IMR-90 (cell line): ENCODE measurements at regions not wholly inside any gene's neighbourhood (a gene's known extent, or its start where the extent isn't known, plus 50 kb on each side); places are given as distances from the start of the nearest gene placed in this dataset.

Source experiments
- ATAC-seq: fragments of 200-7000 bp; cut with Tn5 transposase; 2 replicates; pipeline ENCODE4 v1.9.1; 2020; ENCODE audit warnings: low read depth, mild to moderate bottlenecking, moderate library complexity
- BruUV-seq: library from RNA; stranded (reverse); fragments of 400-500 nt; replicated peaks from 2 replicates; lab custom pipeline; 2021; lab: Mats Ljungman, UMichigan
- CTCF ChIA-PET: fragments of 300-600 bp; formaldehyde crosslinking; extraction: SDS; loops from one replicate; lab custom pipeline; 2021; ENCODE audit warnings: antibody characterized with exemption; lab: Yijun Ruan, JAX
- POLR2A ChIA-PET: fragments of 300-600 bp; sonication (Branson Sonifier 250); formaldehyde crosslinking; loops from one replicate; lab custom pipeline; 2022; ENCODE audit warnings: antibody characterized with exemption; ENCODE audit not compliant: unreplicated experiment; lab: Charles Lee
- DNase-seq: peaks from one replicate; pipeline ENCODE4 v3.0.0; 2013
- H2AFZ ChIP-seq: replicated peaks from 2 replicates; pipeline ENCODE3; 2013; ENCODE audit warnings: low read length, mild to moderate bottlenecking; ENCODE audit not compliant: poor library complexity
- H2AK5ac ChIP-seq: 2 replicates; pipeline ENCODE4 v1.6.1; 2013; ENCODE audit warnings: low read depth, low read length, inconsistent platforms
- H2AK9ac ChIP-seq: replicated peaks from 2 replicates; pipeline ENCODE3; 2013; ENCODE audit warnings: mild to moderate bottlenecking, low read depth, low read length, moderate library complexity; ENCODE audit not compliant: poor library complexity
- H2BK120ac ChIP-seq: 2 replicates; pipeline ENCODE4 v1.6.1; 2013; ENCODE audit warnings: low read depth, low read length, inconsistent platforms
- H2BK15ac ChIP-seq: 3 replicates; pipeline ENCODE4 v1.6.1; 2013; ENCODE audit warnings: low read depth, low read length, inconsistent platforms
- H2BK20ac ChIP-seq: 2 replicates; pipeline ENCODE4 v1.6.1; 2013; ENCODE audit warnings: low read depth, mild to moderate bottlenecking, inconsistent platforms, low read length, moderate library complexity
- H2BK5ac ChIP-seq: 2 replicates; pipeline ENCODE4 v1.6.1; 2013; ENCODE audit warnings: mild to moderate bottlenecking, low read depth, low read length, inconsistent platforms; ENCODE audit not compliant: poor library complexity, severe bottlenecking
- H3K14ac ChIP-seq: replicated peaks from 2 replicates; pipeline ENCODE4 v1.6.1; 2013; ENCODE audit warnings: low read depth, low read length, inconsistent platforms
- H3K18ac ChIP-seq: 2 replicates; pipeline ENCODE4 v1.6.1; 2013; ENCODE audit warnings: low read depth, low read length, control low read depth
- H3K23ac ChIP-seq: 2 replicates; pipeline ENCODE4 v1.6.1; 2013; ENCODE audit warnings: low read depth, low read length, inconsistent platforms
- H3K27ac ChIP-seq: 2 replicates; pipeline ENCODE4 v1.5.1; 2013; ENCODE audit warnings: mild to moderate bottlenecking, control low read depth, low read length; ENCODE audit not compliant: insufficient read depth
- H3K27me3 ChIP-seq: 2 replicates; pipeline ENCODE4 v1.6.1; 2013; ENCODE audit warnings: low read length; ENCODE audit not compliant: control insufficient read depth, insufficient read depth
- H3K36me3 ChIP-seq: 2 replicates; pipeline ENCODE4 v1.6.1; 2013; ENCODE audit warnings: low read length, mixed read lengths; ENCODE audit not compliant: control insufficient read depth, insufficient read depth
- H3K4ac ChIP-seq: 2 replicates; pipeline ENCODE4 v1.6.1; 2013; ENCODE audit warnings: low read depth, low read length, inconsistent platforms
- H3K4me1 ChIP-seq: 2 replicates; pipeline ENCODE4 v1.6.1; 2013; ENCODE audit warnings: low read length, mixed read lengths; ENCODE audit not compliant: control insufficient read depth, insufficient read depth
- H3K4me2 ChIP-seq: 2 replicates; pipeline ENCODE4 v1.6.1; 2013; ENCODE audit warnings: low read depth, mild to moderate bottlenecking, control low read depth, low read length, moderate library complexity
- H3K4me3 ChIP-seq: 2 replicates; pipeline ENCODE4 v1.5.1; 2013; ENCODE audit warnings: low read depth, mild to moderate bottlenecking, control low read depth, low read length, moderate library complexity; ENCODE audit not compliant: insufficient read depth
- H3K56ac ChIP-seq: 2 replicates; pipeline ENCODE4 v1.6.1; 2013; ENCODE audit warnings: low read length, inconsistent platforms; ENCODE audit not compliant: insufficient read depth; ENCODE audit errors: extremely low read depth
- H3K79me1 ChIP-seq, 2 experiments: 2 replicates each; pipeline ENCODE4 v1.6.1; 2013; ENCODE audit warnings: low read length in 2 of 2, inconsistent platforms in 1 of 2, low read depth in 1 of 2
- H3K9ac ChIP-seq: 2 replicates; pipeline ENCODE4 v1.6.1; 2013; ENCODE audit warnings: low read depth, low read length, control low read depth
- H3K9me1 ChIP-seq: 2 replicates; pipeline ENCODE4 v1.6.1; 2013; ENCODE audit warnings: low read length, inconsistent platforms; ENCODE audit not compliant: insufficient read depth
- H3K9me3 ChIP-seq: 2 replicates; pipeline ENCODE4 v1.6.1; 2013; ENCODE audit warnings: low read length; ENCODE audit not compliant: control insufficient read depth, insufficient read depth
- H4K20me1 ChIP-seq: 2 replicates; pipeline ENCODE4 v1.6.1; 2013; ENCODE audit warnings: low read length, inconsistent platforms; ENCODE audit not compliant: insufficient read depth
- H4K5ac ChIP-seq: 2 replicates; pipeline ENCODE4 v1.6.1; 2013; ENCODE audit warnings: mild to moderate bottlenecking, low read depth, low read length, control low read depth
- H4K8ac ChIP-seq, 2 experiments: 2 replicates each; pipeline ENCODE4 v1.6.1; 2013; ENCODE audit warnings: low read depth in 2 of 2, low read length in 2 of 2, control low read depth in 1 of 2, inconsistent platforms in 1 of 2
- H4K91ac ChIP-seq: 2 replicates; pipeline ENCODE4 v1.6.1; 2013; ENCODE audit warnings: low read depth, low read length, inconsistent platforms; ENCODE audit not compliant: insufficient read depth
- CEBPB ChIP-seq: IDR thresholded peaks from 2 replicates; pipeline ENCODE4 v1.6.1; 2012; ENCODE audit warnings: low read depth, low read length, improper control_type of control experiment
- CHD1 ChIP-seq: IDR thresholded peaks from 2 replicates; pipeline ENCODE4 v1.6.1; 2012; ENCODE audit warnings: low read depth, low read length, improper control_type of control experiment
- FOS ChIP-seq: fragments of 150-350 bp; IDR thresholded peaks from 2 replicates; pipeline ENCODE4 v1.6.1; 2016; ENCODE audit warnings: low read depth, low read length
- MAFK ChIP-seq: IDR thresholded peaks from 2 replicates; pipeline ENCODE4 v1.6.1; 2012; ENCODE audit warnings: low read depth, low read length, improper control_type of control experiment
- POLR2A ChIP-seq: IDR thresholded peaks from 2 replicates; pipeline ENCODE4 v1.6.1; 2012; ENCODE audit warnings: mild to moderate bottlenecking, low read depth, low read length
- RAD21 ChIP-seq: IDR thresholded peaks from 2 replicates; pipeline ENCODE4 v1.6.1; 2012; ENCODE audit warnings: low read length, improper control_type of control experiment
- RCOR1 ChIP-seq: IDR thresholded peaks from 2 replicates; pipeline ENCODE4 v1.6.1; 2012; ENCODE audit warnings: mild to moderate bottlenecking, low read length, improper control_type of control experiment; ENCODE audit not compliant: insufficient replicate concordance
- WGBS, 2 experiments: methylation state at CpG; one replicate each; pipeline versions ENCODE4 v1.1.5 to v1.1.7; 2013; ENCODE audit warnings: missing lambda C conversion rate in 2 of 2; ENCODE audit not compliant: insufficient read length in 1 of 2; ENCODE audit errors: extremely low coverage in 2 of 2; 5-methylcytosine and 5-hydroxymethylcytosine counted together
- dilution Hi-C: fragments of 300-500 bp; cut with HindIII; formaldehyde crosslinking; loops from one replicate; pipeline ENCODE4 v1.14.3; 2018; ENCODE audit warnings: low sequenced_read_pairs; ENCODE audit not compliant: unreplicated experiment
- in situ Hi-C: fragments of 300-500 bp; cut with MboI; formaldehyde crosslinking; loops from 3 replicates; pipeline ENCODE4 v1.14.3; 2019; ENCODE audit warnings: low sequenced_read_pairs, inconsistent platforms, mixed read lengths
- intact Hi-C: fragments of 100-400 bp; cut with micrococcal nuclease; formaldehyde crosslinking; loops from 2 replicates; pipeline ENCODE4 v1.10.0; 2022

- Histone ChIP-seq H3K79me1 (no peaks in the 10 kb centered on the region), H3K27ac (peak overlapping the region; percentile 85), H3K4ac (peak overlapping the region; percentile 77), H3K4me3 (no peak overlapping the region), H2BK20ac (peak overlapping the region; percentile 88; the same call in 1 of the 2 replicates), H3K4me1 (peaks cover 12% of the 10 kb centered on the region), H3K9me1 (peaks cover 8% of the 10 kb centered on the region), H4K5ac (peak overlapping the region; percentile 76), H3K9me3 (0 out of 2 replicates have a peak, but pooled peaks cover 2% of the 10 kb centered on the region), H3K14ac (peak overlapping the region; percentile 81), H2AK9ac (peak overlapping the region; percentile 78), H4K91ac (peak overlapping the region; percentile 64), H3K56ac (peak overlapping the region; percentile 31; the same call in 1 of the 2 replicates), H3K23ac (peak overlapping the region; percentile 75), H2BK5ac (peak overlapping the region; percentile 85), H2BK120ac (peak overlapping the region; percentile 88), H4K20me1 (no peaks in the 10 kb centered on the region), H4K8ac (peak overlapping the region; percentile 23 to 75; a peak in 3 of 4 replicates), H3K9ac (peak overlapping the region; percentile 31), H3K27me3 (no peaks in the 10 kb centered on the region), H3K4me2 (peak overlapping the region; percentile 61), H3K18ac (peak overlapping the region; percentile 69), H3K36me3 (no peaks in the 10 kb centered on the region), H2BK15ac (peak overlapping the region; percentile 21; the same call in 2 of the 3 replicates), H2AK5ac (peak overlapping the region; percentile 65), H2AFZ (peak overlapping the region; percentile 85)
- DNase-seq = peak; percentile 87
- intact Hi-C loops (loop anchor here (2.0 kb wide), 2 partner anchors 130 to 188 kb away; no protein-coding TSS in a partner anchor), in situ Hi-C loops (no loop called here), dilution Hi-C loops (no loop called here)
- BruUV-seq = no TSS peak
- peak; percentile 87 for ATAC-seq
- POLR2A ChIA-PET = interaction anchor here (0.5 kb wide), 1 partner anchor 641 kb away, joined by 4 read pairs; no protein-coding TSS in a partner anchor
- TF ChIP-seq MAFK = no peak
- peak; percentile 25 for TF ChIP-seq RCOR1
- TF ChIP-seq POLR2A = no peak
- TF ChIP-seq RAD21 = 0 out of 2 replicates have a peak, but pooled peaks have one; percentile 10
- peak; percentile 89 for TF ChIP-seq CEBPB
- 0 out of 2 replicates have a peak, but pooled peaks have one; percentile 19 for TF ChIP-seq FOS
- no peak for TF ChIP-seq CHD1
- CTCF ChIA-PET = interaction anchor here (0.6 kb wide), 2 partner anchors 96 to 353 kb away, joined by 3 to 5 read pairs; no protein-coding TSS in a partner anchor
- WGBS, 2 experiments = 40% methylated on average over 1 of the region's 13 CpGs; no CpG with 5 or more reads in 1 of the 2 experiments
Observed at GRCh38 chr2:234763002-234763873, 188.6 kb upstream of the SH3BP4 start.
